ENCODE measurements at regions not wholly inside any gene's neighbourhood (a gene's known extent, or its start where the extent isn't known, plus 50 kb on each side); places are given as distances from the start of the nearest gene placed in this dataset.

GRCh38 chr14:95456281-95456680 is 60.2 kb downstream of the SYNE3 start:
- TF ChIP-seq, protein P1, sequence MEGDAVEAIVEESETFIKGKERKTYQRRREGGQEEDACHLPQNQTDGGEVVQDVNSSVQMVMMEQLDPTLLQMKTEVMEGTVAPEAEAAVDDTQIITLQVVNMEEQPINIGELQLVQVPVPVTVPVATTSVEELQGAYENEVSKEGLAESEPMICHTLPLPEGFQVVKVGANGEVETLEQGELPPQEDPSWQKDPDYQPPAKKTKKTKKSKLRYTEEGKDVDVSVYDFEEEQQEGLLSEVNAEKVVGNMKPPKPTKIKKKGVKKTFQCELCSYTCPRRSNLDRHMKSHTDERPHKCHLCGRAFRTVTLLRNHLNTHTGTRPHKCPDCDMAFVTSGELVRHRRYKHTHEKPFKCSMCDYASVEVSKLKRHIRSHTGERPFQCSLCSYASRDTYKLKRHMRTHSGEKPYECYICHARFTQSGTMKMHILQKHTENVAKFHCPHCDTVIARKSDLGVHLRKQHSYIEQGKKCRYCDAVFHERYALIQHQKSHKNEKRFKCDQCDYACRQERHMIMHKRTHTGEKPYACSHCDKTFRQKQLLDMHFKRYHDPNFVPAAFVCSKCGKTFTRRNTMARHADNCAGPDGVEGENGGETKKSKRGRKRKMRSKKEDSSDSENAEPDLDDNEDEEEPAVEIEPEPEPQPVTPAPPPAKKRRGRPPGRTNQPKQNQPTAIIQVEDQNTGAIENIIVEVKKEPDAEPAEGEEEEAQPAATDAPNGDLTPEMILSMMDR (IDR thresholded peaks at IDR 0.05; ENCODE audit: low read depth, low read length) = no peak
- no peak overlapping the region for H3K27ac ChIP-seq
- peaks cover 10% of the 10 kb centered on the region for H3K27me3 ChIP-seq
- H3K4me1 ChIP-seq (ENCODE audit: low read depth) = peaks cover 2% of the 10 kb centered on the region
- H3K36me3 ChIP-seq = no peaks in the 10 kb centered on the region
- no peak overlapping the region for H3K4me3 ChIP-seq
- no peak for DNase-seq (ENCODE audit: low read depth in 1 of 2, low spot score in 1 of 2)
- no peaks in the 10 kb centered on the region for H3K9me3 ChIP-seq (ENCODE audit: low read depth)

GRCh38 chr14:95455246-95455645 is 61.2 kb downstream of the SYNE3 start:
- Histone ChIP-seq H3K4me1 (ENCODE audit: low read depth) (peaks cover 2% of the 10 kb centered on the region), H3K4me3 (no peak overlapping the region), H3K9me3 (ENCODE audit: low read depth) (no peaks in the 10 kb centered on the region), H3K36me3 (no peaks in the 10 kb centered on the region), H3K27ac (no peak overlapping the region), H3K27me3 (no peaks in the 10 kb centered on the region)
- TF ChIP-seq, protein P1 (IDR thresholded peaks at IDR 0.05; ENCODE audit: low read depth, low read length) = no peak
- DNase-seq (ENCODE audit: low read depth in 1 of 2, low spot score in 1 of 2) = no peak

GRCh38 chr14:95453713-95453980 is 62.8 kb downstream of the SYNE3 start:
- H3K4me3 ChIP-seq = no peak overlapping the region
- no peaks in the 10 kb centered on the region for H3K36me3 ChIP-seq
- no peak overlapping the region for H3K27ac ChIP-seq
- no peak for DNase-seq (ENCODE audit: low read depth in 1 of 2, low spot score in 1 of 2)
- H3K4me1 ChIP-seq (ENCODE audit: low read depth) = peaks cover 2% of the 10 kb centered on the region
- TF ChIP-seq, protein P1 (IDR thresholded peaks at IDR 0.05; ENCODE audit: low read depth, low read length) = no peak
- H3K9me3 ChIP-seq (ENCODE audit: low read depth) = no peaks in the 10 kb centered on the region
- no peaks in the 10 kb centered on the region for H3K27me3 ChIP-seq

DNA sequence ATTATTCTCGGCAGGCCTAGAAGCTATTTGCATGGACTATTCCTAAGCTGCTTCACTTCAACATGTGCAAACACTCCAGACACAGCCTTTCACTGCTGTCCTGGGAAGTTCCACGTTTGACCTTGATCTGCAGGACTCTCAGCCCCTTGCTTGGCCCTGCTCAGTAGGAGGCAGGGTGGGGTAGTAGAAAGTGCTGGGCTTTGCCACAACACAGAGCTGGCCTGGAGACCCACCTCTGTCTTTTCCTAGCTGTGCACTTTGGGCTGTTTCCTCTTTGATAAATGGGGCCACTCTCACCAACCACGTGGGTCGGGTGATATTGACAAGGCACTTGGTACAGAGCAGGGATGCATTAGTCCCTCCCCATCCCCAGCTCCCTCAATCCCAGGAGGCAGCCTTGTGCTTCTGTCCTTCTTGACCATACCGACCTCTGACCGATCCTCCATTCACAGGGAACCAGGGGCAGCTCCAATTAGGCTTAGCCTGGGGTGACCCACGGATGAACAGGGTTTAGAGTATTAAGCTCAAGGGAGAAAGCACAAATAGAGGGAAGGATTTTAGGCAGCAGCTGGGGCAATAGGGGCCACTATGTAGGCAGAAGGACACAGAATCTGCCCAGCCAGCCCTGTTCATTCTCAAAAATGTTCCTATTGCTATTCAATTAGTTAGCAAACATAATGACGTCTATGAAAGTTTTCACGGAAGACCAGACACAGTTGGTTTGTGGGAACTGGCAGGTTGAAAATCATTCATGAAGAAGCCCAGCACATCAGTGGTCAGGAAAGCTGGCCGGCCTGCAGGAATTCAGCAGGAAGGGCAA is 63.3 kb downstream of the SYNE3 start:
- Histone ChIP-seq H3K4me1 (ENCODE audit: low read depth) (peaks cover 2% of the 10 kb centered on the region), H3K4me3 (no peak overlapping the region), H3K9me3 (ENCODE audit: low read depth) (no peaks in the 10 kb centered on the region), H3K27ac (no peak overlapping the region), H3K27me3 (no peaks in the 10 kb centered on the region), H3K36me3 (no peaks in the 10 kb centered on the region)
- no peak for DNase-seq (ENCODE audit: low read depth in 1 of 2, low spot score in 1 of 2)
- TF ChIP-seq, protein P1 (IDR thresholded peaks at IDR 0.05; ENCODE audit: low read depth, low read length) = no peak

DNA sequence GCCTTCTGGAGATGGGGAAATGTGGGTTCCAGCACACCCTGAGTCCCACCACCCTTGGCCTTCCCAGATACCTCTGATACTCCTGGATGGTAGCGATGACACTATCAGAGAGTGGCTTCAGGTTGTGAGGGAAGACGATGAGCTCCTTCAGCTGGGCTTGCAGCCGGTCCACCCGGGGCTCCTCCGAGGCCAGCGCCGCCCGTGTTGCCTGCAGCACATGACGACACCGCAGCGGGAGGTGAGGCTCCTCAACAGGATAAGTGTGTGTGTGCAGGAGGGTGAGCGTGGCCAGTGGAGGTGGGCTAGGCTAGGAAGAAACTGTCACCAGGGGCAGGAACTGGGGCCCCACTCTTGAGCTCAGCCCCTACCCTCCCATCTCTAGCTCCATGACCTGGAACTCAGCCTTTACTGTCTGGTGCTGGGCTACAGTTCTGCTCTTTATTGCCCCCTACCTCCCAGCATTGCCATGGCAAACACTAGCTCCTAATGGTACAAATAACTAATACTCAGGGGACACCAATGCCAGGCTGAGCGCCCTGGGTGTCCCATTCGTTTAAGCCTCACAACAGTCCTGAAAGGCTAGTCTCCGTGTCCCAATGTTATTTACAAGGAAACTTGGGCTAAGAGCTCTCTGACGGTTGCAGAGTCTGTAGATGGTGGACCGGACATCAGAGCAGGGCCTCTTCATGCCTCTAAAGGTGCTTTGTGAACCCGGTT is 64.1 kb downstream of the SYNE3 start:
- Histone ChIP-seq H3K4me1 (ENCODE audit: low read depth) (peaks cover 2% of the 10 kb centered on the region), H3K27me3 (no peaks in the 10 kb centered on the region), H3K36me3 (no peaks in the 10 kb centered on the region), H3K27ac (no peak overlapping the region), H3K9me3 (ENCODE audit: low read depth) (no peaks in the 10 kb centered on the region), H3K4me3 (no peak overlapping the region)
- TF ChIP-seq, protein P1 (IDR thresholded peaks at IDR 0.05; ENCODE audit: low read depth, low read length) = peak; percentile 60
- peak; percentile 14 to 25 for DNase-seq (ENCODE audit: low read depth in 1 of 2, low spot score in 1 of 2)
